Naive thymus-derived CD4-positive, alpha-beta T cell (primary cell): ENCODE measurements at regions not wholly inside any gene's neighbourhood (a gene's known extent, or its start where the extent isn't known, plus 50 kb on each side); places are given as distances from the start of the nearest gene placed in this dataset.
"Not testable (repeated sequence)": the region's sequence is repeated elsewhere in the genome, so short reads cannot be mapped to it uniquely, and the experiment has no call there.

Source experiments
- ATAC-seq: fragments of 150-1000 bp; cut with Tn5 transposase; 2 replicates; pipeline ENCODE4 v1.10.0; 2021; ENCODE audit warnings: mild to moderate bottlenecking, moderate library complexity
- CTCF ChIA-PET: fragments of 350-600 bp; sonication (Branson Sonifier 250); formaldehyde crosslinking; loops from one replicate; lab custom pipeline; 2021; ENCODE audit warnings: antibody characterized with exemption; lab: Charles Lee
- POLR2A ChIA-PET: fragments of 350-600 bp; sonication (Branson Sonifier 250); formaldehyde crosslinking; loops from one replicate; lab custom pipeline; 2021; ENCODE audit warnings: antibody characterized with exemption, inconsistent platforms; lab: Charles Lee
- DNase-seq, 9 donors: peaks; one replicate each; pipeline versions ENCODE4 v3.0.0 to v3.0.0-alpha.2; 2020 to 2022; ENCODE audit warnings: mixed read lengths in 1 of 9
- H3K27ac ChIP-seq: one replicate; pipeline ENCODE4 v1.7.0; 2013; ENCODE audit warnings: mild to moderate bottlenecking, low read depth, low read length, moderate library complexity
- H3K27me3 ChIP-seq, 2 donors: one replicate each; pipeline ENCODE4 v1.7.0; 2013; ENCODE audit warnings: low read length in 2 of 2, mild to moderate bottlenecking in 2 of 2, moderate library complexity in 2 of 2; ENCODE audit not compliant: control insufficient read depth in 2 of 2, insufficient read depth in 2 of 2
- H3K36me3 ChIP-seq, 3 experiments: 1 replicate in 2 of 3; 2 replicates in 1 of 3; pipeline ENCODE4 v1.7.0; 2013; ENCODE audit warnings: low read length in 3 of 3, mild to moderate bottlenecking in 3 of 3, moderate library complexity in 1 of 3; ENCODE audit not compliant: insufficient read depth in 3 of 3, control insufficient read depth in 2 of 3
- H3K4me1 ChIP-seq, 2 donors: one replicate each; pipeline ENCODE4 v1.7.0; 2013; ENCODE audit warnings: low read length in 2 of 2, mild to moderate bottlenecking in 2 of 2, moderate library complexity in 1 of 2; ENCODE audit not compliant: control insufficient read depth in 2 of 2, insufficient read depth in 2 of 2
- H3K4me3 ChIP-seq: 2 replicates; pipeline ENCODE4 v1.7.0; 2013; ENCODE audit warnings: mild to moderate bottlenecking, low read length
- H3K9me3 ChIP-seq, 3 experiments: 1 replicate in 2 of 3; 2 replicates in 1 of 3; pipeline ENCODE4 v1.7.0; 2013; ENCODE audit warnings: low read length in 3 of 3; ENCODE audit not compliant: control insufficient read depth in 2 of 3
- H3K27ac Mint-ChIP-seq, 9 donors: one replicate each; pipeline ENCODE4 v1.8.0; 2020 to 2022; ENCODE audit warnings: mixed read lengths in 9 of 9, mild to moderate bottlenecking in 8 of 9, moderate library complexity in 5 of 9, inconsistent platforms in 2 of 9
- H3K27me3 Mint-ChIP-seq, 5 donors: one replicate each; pipeline ENCODE4 v1.8.0; 2021 to 2022; ENCODE audit warnings: mixed read lengths in 5 of 5, mild to moderate bottlenecking in 1 of 5
- H3K36me3 Mint-ChIP-seq, 5 donors: one replicate each; pipeline ENCODE4 v1.8.0; 2020 to 2022; ENCODE audit warnings: mixed read lengths in 5 of 5, mild to moderate bottlenecking in 3 of 5, inconsistent platforms in 1 of 5
- H3K4me1 Mint-ChIP-seq, 7 donors: one replicate each; pipeline ENCODE4 v1.8.0; 2020 to 2022; ENCODE audit warnings: mixed read lengths in 7 of 7, mild to moderate bottlenecking in 3 of 7, inconsistent platforms in 1 of 7
- H3K4me3 Mint-ChIP-seq, 10 donors: one replicate each; pipeline ENCODE4 v1.8.0; 2020 to 2022; ENCODE audit warnings: mild to moderate bottlenecking in 10 of 10, mixed read lengths in 10 of 10, moderate library complexity in 6 of 10, inconsistent platforms in 2 of 10
- H3K9me3 Mint-ChIP-seq, 11 donors: one replicate each; pipeline ENCODE4 v1.8.0; 2020 to 2022; ENCODE audit warnings: mixed read lengths in 11 of 11, mild to moderate bottlenecking in 4 of 11, inconsistent platforms in 1 of 11, moderate library complexity in 1 of 11
- intact Hi-C, 2 donors: fragments of 100-400 bp; cut with micrococcal nuclease; formaldehyde crosslinking; loops; one replicate each; pipeline ENCODE4 v1.15.1; 2023

- H3K9me3 ChIP-seq, result no peaks in the 10 kb centered on the region
- no peak overlapping the region for H3K4me3 ChIP-seq
- ATAC-seq, result no peak
- ChIA-PET POLR2A (no interaction called here), CTCF (no interaction called here)
- Mint-ChIP-seq H3K36me3 (no peaks in the 10 kb centered on the region), H3K9me3 (peaks cover 0 to 19% (median 1%) of the 10 kb centered on the region in 11 donors), H3K27ac (no peak overlapping the region), H3K27me3 (peaks cover 0 to 7% (median 0%) of the 10 kb centered on the region in 5 donors), H3K4me3 (no peak overlapping the region), H3K4me1 (no peaks in the 10 kb centered on the region)
- no peak for DNase-seq
- no peak overlapping the region for H3K27ac ChIP-seq
- no peaks in the 10 kb centered on the region for H3K4me1 ChIP-seq
- intact Hi-C loops, result no loop called here
- H3K27me3 ChIP-seq, result no peaks in the 10 kb centered on the region
- H3K36me3 ChIP-seq, result no peaks in the 10 kb centered on the region
Measured at GRCh38 chr10:121268363-121268762, 329.9 kb downstream of the FGFR2 start.

GRCh38 chr10:121268863-121269432 is 329.3 kb downstream of the FGFR2 start:
- Histone ChIP-seq H3K9me3 (no peaks in the 10 kb centered on the region), H3K27ac (no peak overlapping the region), H3K27me3 (no peaks in the 10 kb centered on the region), H3K36me3 (no peaks in the 10 kb centered on the region), H3K4me3 (no peak overlapping the region), H3K4me1 (no peaks in the 10 kb centered on the region)
- no peak for ATAC-seq
- ChIA-PET POLR2A (no interaction called here), CTCF (no interaction called here)
- no peak for DNase-seq
- Mint-ChIP-seq H3K4me3 (no peak overlapping the region), H3K4me1 (no peaks in the 10 kb centered on the region), H3K27me3 (peaks cover 0 to 7% (median 0%) of the 10 kb centered on the region in 5 donors), H3K9me3 (peaks cover 0 to 19% (median 1%) of the 10 kb centered on the region in 11 donors), H3K36me3 (no peaks in the 10 kb centered on the region), H3K27ac (no peak overlapping the region)
- intact Hi-C loops, result no loop called here

GRCh38 chr10:121270906-121271305 is 327.3 kb downstream of the FGFR2 start:
- no peak for DNase-seq
- Mint-ChIP-seq H3K4me1 (no peaks in the 10 kb centered on the region), H3K9me3 (peaks cover 0 to 19% (median 4%) of the 10 kb centered on the region in 11 donors), H3K27ac (no peak overlapping the region), H3K4me3 (no peak overlapping the region), H3K36me3 (no peaks in the 10 kb centered on the region), H3K27me3 (peaks cover 0 to 7% (median 0%) of the 10 kb centered on the region in 5 donors)
- Histone ChIP-seq H3K4me1 (no peaks in the 10 kb centered on the region), H3K4me3 (no peak overlapping the region), H3K27ac (no peak overlapping the region), H3K27me3 (no peaks in the 10 kb centered on the region), H3K36me3 (no peaks in the 10 kb centered on the region), H3K9me3 (no peaks in the 10 kb centered on the region)
- POLR2A ChIA-PET, result no interaction called here
- CTCF ChIA-PET, result no interaction called here
- no peak for ATAC-seq
- intact Hi-C loops, result no loop called here

- Mint-ChIP-seq H3K9me3 (peaks cover 0 to 18% (median 4%) of the 10 kb centered on the region in 11 donors), H3K36me3 (no peaks in the 10 kb centered on the region), H3K27ac (no peak overlapping the region), H3K27me3 (peaks cover 0 to 2% (median 0%) of the 10 kb centered on the region in 5 donors), H3K4me3 (no peak overlapping the region), H3K4me1 (no peaks in the 10 kb centered on the region)
- Histone ChIP-seq H3K27me3 (no peaks in the 10 kb centered on the region), H3K36me3 (no peaks in the 10 kb centered on the region), H3K4me3 (no peak overlapping the region), H3K4me1 (no peaks in the 10 kb centered on the region), H3K27ac (no peak overlapping the region), H3K9me3 (peaks cover 0 to 3% (median 0%) of the 10 kb centered on the region in 3 experiments)
- ChIA-PET CTCF (no interaction called here), POLR2A (no interaction called here)
- intact Hi-C loops, result no loop called here
- ATAC-seq (no peak), DNase-seq (no peak)
Measured at GRCh38 chr10:121276046-121276445, 322.2 kb downstream of the FGFR2 start.

GRCh38 chr10:121276822-121277221 is 321.4 kb downstream of the FGFR2 start:
- CTCF ChIA-PET, result no interaction called here
- peaks cover 0 to 3% (median 0%) of the 10 kb centered on the region in 3 experiments for H3K9me3 ChIP-seq
- H3K4me3 ChIP-seq, result no peak overlapping the region
- intact Hi-C loops, result no loop called here
- Mint-ChIP-seq H3K27me3 (no peaks in the 10 kb centered on the region), H3K4me1 (no peaks in the 10 kb centered on the region), H3K36me3 (no peaks in the 10 kb centered on the region), H3K27ac (no peak overlapping the region), H3K4me3 (no peak overlapping the region), H3K9me3 (peaks cover 0 to 18% (median 4%) of the 10 kb centered on the region in 11 donors)
- H3K27ac ChIP-seq, result no peak overlapping the region
- POLR2A ChIA-PET, result no interaction called here
- H3K4me1 ChIP-seq, result no peaks in the 10 kb centered on the region
- H3K27me3 ChIP-seq, result no peaks in the 10 kb centered on the region
- ATAC-seq (no peak), DNase-seq (no peak)
- H3K36me3 ChIP-seq, result no peaks in the 10 kb centered on the region

- H3K4me1 Mint-ChIP-seq, H3K36me3 Mint-ChIP-seq, H3K9me3 ChIP-seq, CTCF ChIA-PET, ATAC-seq, intact Hi-C loops, H3K4me3 ChIP-seq, H3K4me1 ChIP-seq, H3K27ac Mint-ChIP-seq, DNase-seq, POLR2A ChIA-PET, H3K27me3 Mint-ChIP-seq, H3K27ac ChIP-seq, H3K36me3 ChIP-seq, H3K27me3 ChIP-seq, H3K4me3 Mint-ChIP-seq: not testable (repeated sequence)
- peaks cover 0 to 18% (median 4%) of the 10 kb centered on the region in 11 donors for H3K9me3 Mint-ChIP-seq
Measured at GRCh38 chr10:121278386-121278785, 319.9 kb downstream of the FGFR2 start.

- Histone ChIP-seq H3K9me3 (no peaks in the 10 kb centered on the region), H3K36me3 (no peaks in the 10 kb centered on the region), H3K27me3 (no peaks in the 10 kb centered on the region), H3K4me1 (no peaks in the 10 kb centered on the region), H3K27ac (no peak overlapping the region), H3K4me3 (no peak overlapping the region)
- ATAC-seq (no peak), DNase-seq (no peak)
- ChIA-PET POLR2A (no interaction called here), CTCF (no interaction called here)
- intact Hi-C loops, result no loop called here
- no peaks in the 10 kb centered on the region for H3K4me1 Mint-ChIP-seq
- no peaks in the 10 kb centered on the region for H3K27me3 Mint-ChIP-seq
- peaks cover 0 to 13% (median 6%) of the 10 kb centered on the region in 11 donors for H3K9me3 Mint-ChIP-seq
- no peak overlapping the region for H3K27ac Mint-ChIP-seq
- no peak overlapping the region for H3K4me3 Mint-ChIP-seq
- no peaks in the 10 kb centered on the region for H3K36me3 Mint-ChIP-seq
Measured at GRCh38 chr10:121281576-121281975, 316.7 kb downstream of the FGFR2 start.
